ENCODE measurements at regions not wholly inside any gene's neighbourhood (a gene's known extent, or its start where the extent isn't known, plus 50 kb on each side); places are given as distances from the start of the nearest gene placed in this dataset.
A peak's percentile ranks its signal among the peaks of the same experiment; 100 is the strongest.

DNA sequence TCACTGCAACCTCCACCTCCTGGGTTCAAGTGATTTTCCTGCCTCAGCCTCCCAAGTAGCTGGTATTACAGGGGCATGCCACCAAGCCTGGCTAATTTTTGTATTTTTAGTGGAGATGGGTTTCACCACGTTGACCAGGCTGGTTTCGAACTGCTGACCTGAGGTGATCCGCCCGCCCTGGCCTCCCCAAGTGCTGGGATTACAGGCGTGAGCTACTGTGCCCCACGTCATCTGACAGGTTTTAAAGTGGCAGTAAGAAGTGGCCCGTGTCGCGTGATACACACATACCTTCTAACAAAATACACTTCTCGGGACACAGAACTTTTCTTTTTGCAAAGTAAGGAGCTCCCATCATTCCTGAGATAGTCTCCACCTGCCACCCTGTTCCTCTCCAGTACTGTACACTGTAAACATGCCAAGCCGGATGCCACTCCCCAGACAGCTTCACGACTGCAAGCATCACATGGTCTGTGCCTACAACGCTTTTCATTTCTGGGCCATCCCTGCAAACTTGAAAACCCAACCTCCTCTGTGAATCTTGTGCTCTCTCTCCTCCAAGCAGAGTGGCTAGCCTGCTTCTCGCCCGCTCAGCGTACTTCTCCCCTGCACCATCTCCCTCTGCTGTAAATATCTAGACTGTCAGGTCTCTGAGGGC lies 256.3 kb upstream of the KLF14 start:
- peaks cover 33% of the 10 kb centered on the region; the same call in 1 of the 2 replicates for H3K36me3 ChIP-seq (ENCODE audit: insufficient read depth, low read length)
- no peaks in the 10 kb centered on the region for H3K4me1 ChIP-seq (ENCODE audit: insufficient read depth, low read length)
- peaks cover 95% of the 10 kb centered on the region for H3K79me2 ChIP-seq (ENCODE audit: insufficient read depth, low read length)
- H2AFZ ChIP-seq (ENCODE audit: low read depth, low read length): no peak overlapping the region
- 0 out of 3 replicates have a peak, but pooled peaks have one; percentile 20 for ATAC-seq (ENCODE audit: insufficient read depth, low read depth)
- no peak overlapping the region for H3K4me2 ChIP-seq (ENCODE audit: insufficient read depth, low read length)
- H3K27me3 ChIP-seq (ENCODE audit: insufficient read depth, low read length, poor library complexity): no peaks in the 10 kb centered on the region
- H3K27ac ChIP-seq (ENCODE audit: low read length): no peak overlapping the region
- DNase-seq: no peak
- H3K9ac ChIP-seq (ENCODE audit: low read depth, low read length): no peak overlapping the region
- TF ChIP-seq, protein P1, sequence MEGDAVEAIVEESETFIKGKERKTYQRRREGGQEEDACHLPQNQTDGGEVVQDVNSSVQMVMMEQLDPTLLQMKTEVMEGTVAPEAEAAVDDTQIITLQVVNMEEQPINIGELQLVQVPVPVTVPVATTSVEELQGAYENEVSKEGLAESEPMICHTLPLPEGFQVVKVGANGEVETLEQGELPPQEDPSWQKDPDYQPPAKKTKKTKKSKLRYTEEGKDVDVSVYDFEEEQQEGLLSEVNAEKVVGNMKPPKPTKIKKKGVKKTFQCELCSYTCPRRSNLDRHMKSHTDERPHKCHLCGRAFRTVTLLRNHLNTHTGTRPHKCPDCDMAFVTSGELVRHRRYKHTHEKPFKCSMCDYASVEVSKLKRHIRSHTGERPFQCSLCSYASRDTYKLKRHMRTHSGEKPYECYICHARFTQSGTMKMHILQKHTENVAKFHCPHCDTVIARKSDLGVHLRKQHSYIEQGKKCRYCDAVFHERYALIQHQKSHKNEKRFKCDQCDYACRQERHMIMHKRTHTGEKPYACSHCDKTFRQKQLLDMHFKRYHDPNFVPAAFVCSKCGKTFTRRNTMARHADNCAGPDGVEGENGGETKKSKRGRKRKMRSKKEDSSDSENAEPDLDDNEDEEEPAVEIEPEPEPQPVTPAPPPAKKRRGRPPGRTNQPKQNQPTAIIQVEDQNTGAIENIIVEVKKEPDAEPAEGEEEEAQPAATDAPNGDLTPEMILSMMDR (IDR thresholded peaks at IDR 0.05; ENCODE audit: borderline replicate concordance, extremely low read depth, low read length, poor library complexity, severe bottlenecking): no peak
- TF ChIP-seq EZH2 (IDR thresholded peaks at IDR 0.05; ENCODE audit: borderline replicate concordance, low read depth, low read length, severe bottlenecking): no peak
- no peak overlapping the region for H3K4me3 ChIP-seq (ENCODE audit: low read depth in 1 of 2, low read length in 2 of 2)
- no peaks in the 10 kb centered on the region for H3K9me3 ChIP-seq (ENCODE audit: insufficient read depth, low read length, severe bottlenecking)
- peaks cover 39% of the 10 kb centered on the region for H4K20me1 ChIP-seq (ENCODE audit: insufficient read depth, low read length)

DNA sequence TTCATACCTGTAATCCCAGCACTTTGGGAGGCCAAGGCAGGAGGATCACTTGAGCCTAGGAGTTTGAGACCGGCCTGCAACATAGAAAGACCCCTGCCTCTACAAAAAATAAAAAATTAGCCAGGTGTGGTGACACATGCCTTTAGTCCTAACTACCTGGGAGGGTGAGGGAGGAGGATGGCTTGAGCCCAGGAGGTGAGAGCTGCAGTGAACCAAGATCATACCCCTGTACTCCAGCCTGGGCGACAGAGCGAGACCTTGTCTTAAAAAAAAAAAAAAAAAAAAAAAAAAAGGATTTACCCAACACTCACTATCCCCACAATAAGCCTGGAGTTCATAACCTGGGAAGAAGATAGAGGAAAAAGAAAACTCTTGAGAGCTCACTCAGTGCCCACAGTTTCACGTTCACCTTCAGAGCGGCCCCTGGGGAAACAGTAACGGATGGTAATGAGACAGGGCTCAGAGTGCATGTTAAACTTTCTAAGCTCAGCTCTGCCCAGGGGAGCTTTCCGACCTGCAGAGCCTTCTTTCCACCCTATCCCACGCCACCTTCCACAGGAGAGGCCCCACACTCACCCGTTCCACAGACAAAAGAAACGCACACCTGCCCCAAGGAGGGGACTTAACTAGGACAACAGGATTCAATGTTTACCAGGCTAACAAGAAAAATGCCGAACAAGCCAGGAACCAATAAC lies 259.8 kb upstream of the KLF14 start:
- ATAC-seq (ENCODE audit: insufficient read depth, low read depth) (no peak), DNase-seq (no peak)
- Histone ChIP-seq H2AFZ (ENCODE audit: low read depth, low read length) (no peak overlapping the region), H3K9me3 (ENCODE audit: insufficient read depth, low read length, severe bottlenecking) (no peaks in the 10 kb centered on the region), H3K36me3 (ENCODE audit: insufficient read depth, low read length) (peaks cover 19% of the 10 kb centered on the region; the same call in 1 of the 2 replicates), H3K9ac (ENCODE audit: low read depth, low read length) (no peak overlapping the region), H3K27ac (ENCODE audit: low read length) (peak overlapping the region; percentile 1; the same call in 1 of the 2 replicates), H3K4me2 (ENCODE audit: insufficient read depth, low read length) (no peak overlapping the region), H3K27me3 (ENCODE audit: insufficient read depth, low read length, poor library complexity) (no peaks in the 10 kb centered on the region), H3K79me2 (ENCODE audit: insufficient read depth, low read length) (peaks cover 94% of the 10 kb centered on the region), H4K20me1 (ENCODE audit: insufficient read depth, low read length) (peaks cover 20% of the 10 kb centered on the region; the same call in 1 of the 2 replicates), H3K4me3 (ENCODE audit: low read depth in 1 of 2, low read length in 2 of 2) (no peak overlapping the region), H3K4me1 (ENCODE audit: insufficient read depth, low read length) (peaks cover 30% of the 10 kb centered on the region)
- TF ChIP-seq, protein P1 (IDR thresholded peaks at IDR 0.05; ENCODE audit: borderline replicate concordance, extremely low read depth, low read length, poor library complexity, severe bottlenecking): no peak
- TF ChIP-seq EZH2 (IDR thresholded peaks at IDR 0.05; ENCODE audit: borderline replicate concordance, low read depth, low read length, severe bottlenecking): no peak

DNA sequence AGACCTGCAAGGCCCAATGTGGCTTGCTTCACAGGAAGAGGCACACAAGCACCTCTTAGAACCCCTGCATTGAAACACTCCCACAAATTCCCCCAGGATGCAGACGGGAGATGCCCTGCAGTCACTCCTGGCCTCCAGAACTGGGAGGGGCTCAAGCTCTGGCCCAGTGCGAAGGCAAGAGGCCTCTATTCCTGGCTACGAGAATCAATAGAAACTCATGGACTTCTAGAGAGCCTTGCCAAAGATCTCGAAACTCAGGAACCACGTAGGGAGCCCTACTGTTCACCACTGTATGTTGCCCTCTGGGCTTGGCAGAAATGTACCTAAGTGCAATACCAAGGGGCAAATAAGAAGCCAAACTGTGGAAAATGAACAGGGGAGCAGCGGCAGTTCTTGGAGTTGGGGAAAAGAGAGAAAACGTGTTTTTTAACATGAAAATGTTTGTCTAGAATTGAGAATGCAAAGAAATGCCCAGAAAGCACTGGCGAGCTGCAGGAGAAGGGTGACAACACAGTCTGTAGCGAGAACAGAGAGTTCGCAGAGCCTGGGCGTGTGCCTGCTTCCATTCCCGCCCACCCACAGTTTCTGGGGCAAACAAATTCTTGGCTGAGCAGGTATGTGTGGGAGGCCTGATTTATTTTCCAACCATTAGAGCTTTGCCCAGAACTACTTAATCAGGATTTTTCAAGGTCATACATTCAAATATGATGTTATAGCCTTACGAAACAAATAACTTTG lies 260.5 kb upstream of the KLF14 start:
- no peak overlapping the region for H3K4me2 ChIP-seq (ENCODE audit: insufficient read depth, low read length)
- H3K9me3 ChIP-seq (ENCODE audit: insufficient read depth, low read length, severe bottlenecking): no peaks in the 10 kb centered on the region
- no peak for ATAC-seq (ENCODE audit: insufficient read depth, low read depth)
- H2AFZ ChIP-seq (ENCODE audit: low read depth, low read length): no peak overlapping the region
- peaks cover 18% of the 10 kb centered on the region; the same call in 1 of the 2 replicates for H3K36me3 ChIP-seq (ENCODE audit: insufficient read depth, low read length)
- TF ChIP-seq EZH2 (IDR thresholded peaks at IDR 0.05; ENCODE audit: borderline replicate concordance, low read depth, low read length, severe bottlenecking): no peak
- TF ChIP-seq, protein P1 (IDR thresholded peaks at IDR 0.05; ENCODE audit: borderline replicate concordance, extremely low read depth, low read length, poor library complexity, severe bottlenecking): no peak
- H3K27me3 ChIP-seq (ENCODE audit: insufficient read depth, low read length, poor library complexity): no peaks in the 10 kb centered on the region
- H3K27ac ChIP-seq (ENCODE audit: low read length): peak overlapping the region; percentile 1; the same call in 1 of the 2 replicates
- peaks cover 38% of the 10 kb centered on the region for H3K4me1 ChIP-seq (ENCODE audit: insufficient read depth, low read length)
- H3K79me2 ChIP-seq (ENCODE audit: insufficient read depth, low read length): peaks cover 94% of the 10 kb centered on the region
- no peak for DNase-seq
- no peak overlapping the region for H3K9ac ChIP-seq (ENCODE audit: low read depth, low read length)
- H4K20me1 ChIP-seq (ENCODE audit: insufficient read depth, low read length): peaks cover 16% of the 10 kb centered on the region; the same call in 1 of the 2 replicates
- no peak overlapping the region for H3K4me3 ChIP-seq (ENCODE audit: low read depth in 1 of 2, low read length in 2 of 2)
